ENCODE measurements at regions not wholly inside any gene's neighbourhood (a gene's known extent, or its start where the extent isn't known, plus 50 kb on each side); places are given as distances from the start of the nearest gene placed in this dataset.

DNA sequence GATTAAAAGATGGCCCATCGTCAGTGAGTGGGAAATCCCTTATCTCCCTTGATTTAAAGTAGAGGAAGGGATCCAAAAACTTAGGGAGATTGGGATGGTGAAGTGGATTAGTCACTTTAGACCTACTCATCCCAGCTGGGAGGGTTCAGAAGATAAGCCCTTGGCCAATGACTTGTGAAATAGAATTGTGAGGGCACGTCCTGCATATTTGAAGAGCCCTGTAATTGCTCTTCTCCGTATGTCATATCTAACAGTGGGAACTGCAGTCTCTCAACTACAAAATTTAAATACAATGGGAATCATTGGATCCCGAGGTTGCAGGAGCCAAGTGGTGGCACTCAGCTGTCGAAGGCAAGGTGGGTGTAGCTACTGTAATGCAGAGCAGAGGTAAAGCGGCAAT is 65.4 kb upstream of the C9orf72 start:
- H3K4me2 ChIP-seq (ENCODE audit: low read length, poor library complexity, severe bottlenecking) = no peak overlapping the region
- H2AFZ ChIP-seq (ENCODE audit: low read depth, low read length) = no peak overlapping the region
- no peak overlapping the region for H3K4me3 ChIP-seq (ENCODE audit: insufficient read depth in 1 of 2, low read depth in 1 of 2, low read length in 2 of 2)
- H3K36me3 ChIP-seq (ENCODE audit: control insufficient read depth in 1 of 2, insufficient read depth in 2 of 2, low read depth in 1 of 2, low read length in 2 of 2) = no peaks in the 10 kb centered on the region
- H3K4ac ChIP-seq (ENCODE audit: low read depth in 1 of 2, low read length in 2 of 2) = no peak overlapping the region
- no peak overlapping the region for H2BK120ac ChIP-seq (ENCODE audit: low read depth, low read length)
- H4K91ac ChIP-seq (ENCODE audit: low read length) = no peak overlapping the region
- peaks cover 0 to 3% of the 10 kb centered on the region in 2 experiments for H3K27me3 ChIP-seq (ENCODE audit: control insufficient read depth in 1 of 2, insufficient read depth in 1 of 2, low read length in 2 of 2)
- no peaks in the 10 kb centered on the region for H3K4me1 ChIP-seq (ENCODE audit: control insufficient read depth, insufficient read depth, low read depth, low read length)
- no peak overlapping the region for H4K8ac ChIP-seq (ENCODE audit: low read length)
- no peaks in the 10 kb centered on the region for H3K79me1 ChIP-seq (replicated peaks; ENCODE audit: low read length, poor library complexity, severe bottlenecking)
- no peak overlapping the region for H2BK12ac ChIP-seq (ENCODE audit: low read length in 2 of 2)
- H3K9ac ChIP-seq (ENCODE audit: low read length) = no peak overlapping the region
- H3K18ac ChIP-seq (ENCODE audit: low read depth in 1 of 2, low read length in 2 of 2) = no peak overlapping the region
- no peak overlapping the region for H2BK15ac ChIP-seq (ENCODE audit: low read depth, poor library complexity, severe bottlenecking)
- 85% methylated on average over 5 of the region's 6 CpGs for WGBS
- no peak overlapping the region for H2BK5ac ChIP-seq (ENCODE audit: low read depth, low read length, poor library complexity, severe bottlenecking)
- H3K23ac ChIP-seq (ENCODE audit: low read length in 2 of 2) = no peak overlapping the region
- no peak overlapping the region for H3K27ac ChIP-seq (ENCODE audit: low read length, poor library complexity, severe bottlenecking)
- H3K9me3 ChIP-seq (ENCODE audit: control insufficient read depth, low read length) = no peaks in the 10 kb centered on the region
- DNase-seq = no peak
- no peak overlapping the region for H2AK5ac ChIP-seq (ENCODE audit: low read length, severe bottlenecking)
- no peak overlapping the region for H3K14ac ChIP-seq (ENCODE audit: low read length in 2 of 2)

GRCh38 chr9:27645161-27645840 is 72.0 kb upstream of the C9orf72 start:
- Histone ChIP-seq H3K23ac (ENCODE audit: low read length in 2 of 2) (no peak overlapping the region), H3K36me3 (ENCODE audit: control insufficient read depth in 1 of 2, insufficient read depth in 2 of 2, low read depth in 1 of 2, low read length in 2 of 2) (no peaks in the 10 kb centered on the region), H3K9ac (ENCODE audit: low read length) (no peak overlapping the region), H3K79me1 (replicated peaks; ENCODE audit: low read length, poor library complexity, severe bottlenecking) (no peaks in the 10 kb centered on the region), H3K4me3 (ENCODE audit: insufficient read depth in 1 of 2, low read depth in 1 of 2, low read length in 2 of 2) (no peak overlapping the region), H3K18ac (ENCODE audit: low read depth in 1 of 2, low read length in 2 of 2) (no peak overlapping the region), H2AK5ac (ENCODE audit: low read length, severe bottlenecking) (no peak overlapping the region), H3K27me3 (ENCODE audit: control insufficient read depth in 1 of 2, insufficient read depth in 1 of 2, low read length in 2 of 2) (no peaks in the 10 kb centered on the region), H3K14ac (ENCODE audit: low read length in 2 of 2) (no peak overlapping the region), H2BK120ac (ENCODE audit: low read depth, low read length) (no peak overlapping the region), H2BK5ac (ENCODE audit: low read depth, low read length, poor library complexity, severe bottlenecking) (no peak overlapping the region), H2AFZ (ENCODE audit: low read depth, low read length) (no peak overlapping the region), H3K9me3 (ENCODE audit: control insufficient read depth, low read length) (no peaks in the 10 kb centered on the region), H3K4me1 (ENCODE audit: control insufficient read depth, insufficient read depth, low read depth, low read length) (no peaks in the 10 kb centered on the region), H4K8ac (ENCODE audit: low read length) (no peak overlapping the region), H3K4me2 (ENCODE audit: low read length, poor library complexity, severe bottlenecking) (no peak overlapping the region), H3K4ac (ENCODE audit: low read depth in 1 of 2, low read length in 2 of 2) (no peak overlapping the region), H3K27ac (ENCODE audit: low read length, poor library complexity, severe bottlenecking) (no peak overlapping the region), H2BK12ac (ENCODE audit: low read length in 2 of 2) (no peak overlapping the region), H2BK15ac (ENCODE audit: low read depth, poor library complexity, severe bottlenecking) (no peak overlapping the region), H4K91ac (ENCODE audit: low read length) (no peak overlapping the region)
- DNase-seq = no peak
- WGBS = 86% methylated on average over 2 of the region's 3 CpGs

DNA sequence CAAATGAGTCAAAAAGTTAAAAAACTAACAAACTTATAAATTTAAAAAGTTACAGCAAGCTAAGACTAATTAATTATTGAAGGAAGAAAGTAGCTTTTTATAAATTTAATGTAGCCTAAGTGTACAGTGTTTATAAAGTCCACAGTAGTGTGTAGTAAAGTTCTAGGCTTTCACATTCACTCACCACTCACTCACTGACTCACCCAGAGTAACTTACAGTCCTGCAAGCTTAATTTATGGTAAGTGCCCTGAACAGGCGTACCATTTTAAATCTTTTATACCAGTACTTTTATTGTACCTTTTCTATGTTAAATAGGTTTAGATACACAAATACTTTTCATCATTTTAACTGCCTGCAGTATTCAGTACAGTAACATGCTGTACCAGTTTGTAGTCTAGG is 80.0 kb upstream of the C9orf72 start:
- no peak for DNase-seq
- Histone ChIP-seq H2BK120ac (ENCODE audit: low read depth, low read length) (no peak overlapping the region), H3K9me3 (ENCODE audit: control insufficient read depth, low read length) (no peaks in the 10 kb centered on the region), H2AK5ac (ENCODE audit: low read length, severe bottlenecking) (no peak overlapping the region), H3K4me1 (ENCODE audit: control insufficient read depth, insufficient read depth, low read depth, low read length) (no peaks in the 10 kb centered on the region), H3K14ac (ENCODE audit: low read length in 2 of 2) (no peak overlapping the region), H3K36me3 (ENCODE audit: control insufficient read depth in 1 of 2, insufficient read depth in 2 of 2, low read depth in 1 of 2, low read length in 2 of 2) (no peaks in the 10 kb centered on the region), H3K4ac (ENCODE audit: low read depth in 1 of 2, low read length in 2 of 2) (no peak overlapping the region), H2BK5ac (ENCODE audit: low read depth, low read length, poor library complexity, severe bottlenecking) (no peak overlapping the region), H3K27me3 (ENCODE audit: control insufficient read depth in 1 of 2, insufficient read depth in 1 of 2, low read length in 2 of 2) (no peaks in the 10 kb centered on the region), H3K4me3 (ENCODE audit: insufficient read depth in 1 of 2, low read depth in 1 of 2, low read length in 2 of 2) (no peak overlapping the region), H3K27ac (ENCODE audit: low read length, poor library complexity, severe bottlenecking) (no peak overlapping the region), H3K79me1 (replicated peaks; ENCODE audit: low read length, poor library complexity, severe bottlenecking) (no peaks in the 10 kb centered on the region), H3K18ac (ENCODE audit: low read depth in 1 of 2, low read length in 2 of 2) (no peak overlapping the region), H3K4me2 (ENCODE audit: low read length, poor library complexity, severe bottlenecking) (no peak overlapping the region), H4K91ac (ENCODE audit: low read length) (no peak overlapping the region), H3K9ac (ENCODE audit: low read length) (no peak overlapping the region), H2BK15ac (ENCODE audit: low read depth, poor library complexity, severe bottlenecking) (no peak overlapping the region), H4K8ac (ENCODE audit: low read length) (no peak overlapping the region), H2BK12ac (ENCODE audit: low read length in 2 of 2) (no peak overlapping the region), H3K23ac (ENCODE audit: low read length in 2 of 2) (no peak overlapping the region), H2AFZ (ENCODE audit: low read depth, low read length) (no peak overlapping the region)
- WGBS = no CpG with 5 or more reads among the region's 1 CpG

DNA sequence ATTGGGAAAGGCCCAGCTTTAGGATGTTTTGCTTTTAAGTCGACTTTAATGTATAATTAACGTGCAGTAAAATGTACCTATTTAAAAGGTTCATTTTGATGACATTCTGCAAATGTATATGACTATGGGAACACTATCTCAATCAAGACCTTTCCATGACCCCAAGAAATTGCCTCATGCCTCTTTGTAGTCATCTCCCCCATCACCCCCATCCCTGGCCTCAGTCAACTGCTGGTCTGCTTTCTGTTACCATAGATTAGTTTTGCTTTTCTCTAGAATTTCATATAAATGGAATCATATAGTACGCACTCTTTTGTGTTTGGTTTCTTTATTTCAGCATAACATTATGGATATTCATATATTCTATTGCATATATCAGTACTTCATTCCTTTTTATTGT is 80.7 kb upstream of the C9orf72 start:
- Histone ChIP-seq H3K27me3 (ENCODE audit: control insufficient read depth in 1 of 2, insufficient read depth in 1 of 2, low read length in 2 of 2) (no peaks in the 10 kb centered on the region), H3K36me3 (ENCODE audit: control insufficient read depth in 1 of 2, insufficient read depth in 2 of 2, low read depth in 1 of 2, low read length in 2 of 2) (no peaks in the 10 kb centered on the region), H3K4ac (ENCODE audit: low read depth in 1 of 2, low read length in 2 of 2) (no peak overlapping the region), H3K9me3 (ENCODE audit: control insufficient read depth, low read length) (no peaks in the 10 kb centered on the region), H3K23ac (ENCODE audit: low read length in 2 of 2) (no peak overlapping the region), H3K4me3 (ENCODE audit: insufficient read depth in 1 of 2, low read depth in 1 of 2, low read length in 2 of 2) (no peak overlapping the region), H3K14ac (ENCODE audit: low read length in 2 of 2) (no peak overlapping the region), H3K9ac (ENCODE audit: low read length) (no peak overlapping the region), H3K18ac (ENCODE audit: low read depth in 1 of 2, low read length in 2 of 2) (no peak overlapping the region), H4K91ac (ENCODE audit: low read length) (no peak overlapping the region), H3K79me1 (replicated peaks; ENCODE audit: low read length, poor library complexity, severe bottlenecking) (no peaks in the 10 kb centered on the region), H2AFZ (ENCODE audit: low read depth, low read length) (no peak overlapping the region), H2BK120ac (ENCODE audit: low read depth, low read length) (no peak overlapping the region), H2BK12ac (ENCODE audit: low read length in 2 of 2) (no peak overlapping the region), H3K4me2 (ENCODE audit: low read length, poor library complexity, severe bottlenecking) (no peak overlapping the region), H3K27ac (ENCODE audit: low read length, poor library complexity, severe bottlenecking) (no peak overlapping the region), H2BK15ac (ENCODE audit: low read depth, poor library complexity, severe bottlenecking) (no peak overlapping the region), H2BK5ac (ENCODE audit: low read depth, low read length, poor library complexity, severe bottlenecking) (no peak overlapping the region), H4K8ac (ENCODE audit: low read length) (no peak overlapping the region), H3K4me1 (ENCODE audit: control insufficient read depth, insufficient read depth, low read depth, low read length) (no peaks in the 10 kb centered on the region), H2AK5ac (ENCODE audit: low read length, severe bottlenecking) (no peak overlapping the region)
- DNase-seq = no peak
- no CpG with 5 or more reads among the region's 3 CpGs for WGBS
